Testis (tissue), 2 donors: ENCODE measurements at regions not wholly inside any gene's neighbourhood (a gene's known extent, or its start where the extent isn't known, plus 50 kb on each side); places are given as distances from the start of the nearest gene placed in this dataset.

Experiments
- DNase-seq: peaks from one replicate; pipeline ENCODE4 v3.0.0-alpha.2; 2019
- H3K27ac ChIP-seq, 2 donors: fragments of 200-600 bp; sonication (generic); one replicate each; pipeline ENCODE4 v1.5.1; 2019
- H3K27me3 ChIP-seq: fragments of 200-600 bp; sonication (generic); one replicate; pipeline ENCODE4 v1.5.1; 2019
- H3K36me3 ChIP-seq: fragments of 200-600 bp; sonication (generic); one replicate; pipeline ENCODE4 v1.5.1; 2017; ENCODE audit warnings: low read depth; ENCODE audit errors: missing control alignments
- H3K4me1 ChIP-seq: fragments of 200-600 bp; sonication (generic); one replicate; pipeline ENCODE4 v1.5.1; 2019
- H3K4me3 ChIP-seq, 2 donors: fragments of 200-600 bp; sonication (generic); one replicate each; pipeline ENCODE4 v1.5.1; 2017 to 2019
- H3K9me3 ChIP-seq: fragments of 200-600 bp; sonication (generic); one replicate; pipeline ENCODE4 v1.5.1; 2017
- POLR2A ChIP-seq: fragments of 450-650 bp; IDR thresholded peaks from one replicate; pipeline ENCODE4 v1.6.1; 2017; ENCODE audit warnings: antibody characterized with exemption, mild to moderate bottlenecking, moderate library complexity
- WGBS, 2 donors: methylation state at CpG; one replicate each; pipeline ENCODE4 v1.1.5; 2018; 5-methylcytosine and 5-hydroxymethylcytosine counted together
- intact Hi-C: fragments of 100-400 bp; cut with DNase I; formaldehyde crosslinking; loops from one replicate; pipeline ENCODE4 v1.15.1; 2023; ENCODE audit warnings: low total_unique reads
- TF ChIP-seq, protein P1 (sequence below), 3 experiments: fragments of 450-650 bp in 2 of 3; fragments of 200-600 bp in 1 of 3; sonication (generic) in 1 of 3; IDR thresholded peaks; one replicate each; pipeline ENCODE4 v1.5.1; 2016 to 2019; ENCODE audit warnings: antibody characterized with exemption in 3 of 3, mild to moderate bottlenecking in 2 of 3, moderate library complexity in 1 of 3

DNA sequence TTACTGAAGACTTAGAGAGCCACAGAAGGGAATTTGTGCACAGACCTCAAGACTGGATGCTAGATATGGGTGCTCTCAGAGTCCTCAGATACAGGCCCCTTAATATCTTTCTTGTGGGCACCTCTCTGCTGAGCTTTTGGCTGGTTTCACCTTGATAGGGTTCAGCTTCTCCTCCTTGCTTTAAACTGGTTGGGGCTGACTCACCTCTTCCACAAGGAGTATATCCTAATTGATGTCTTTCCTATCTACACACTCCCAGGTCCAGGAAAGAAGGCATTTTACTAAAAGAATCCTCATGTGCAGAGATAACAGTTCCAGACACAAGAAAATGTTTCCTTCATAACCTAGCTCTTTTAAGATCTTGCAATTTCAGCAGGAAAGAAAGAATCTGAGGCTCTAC lies 284.4 kb downstream of the NDFIP2 start:
- Histone ChIP-seq H3K27ac (no peak overlapping the region), H3K4me3 (no peak overlapping the region), H3K9me3 (no peaks in the 10 kb centered on the region), H3K36me3 (no peaks in the 10 kb centered on the region), H3K4me1 (no peaks in the 10 kb centered on the region), H3K27me3 (no peaks in the 10 kb centered on the region)
- intact Hi-C loops: no loop called here
- TF ChIP-seq, protein P1, sequence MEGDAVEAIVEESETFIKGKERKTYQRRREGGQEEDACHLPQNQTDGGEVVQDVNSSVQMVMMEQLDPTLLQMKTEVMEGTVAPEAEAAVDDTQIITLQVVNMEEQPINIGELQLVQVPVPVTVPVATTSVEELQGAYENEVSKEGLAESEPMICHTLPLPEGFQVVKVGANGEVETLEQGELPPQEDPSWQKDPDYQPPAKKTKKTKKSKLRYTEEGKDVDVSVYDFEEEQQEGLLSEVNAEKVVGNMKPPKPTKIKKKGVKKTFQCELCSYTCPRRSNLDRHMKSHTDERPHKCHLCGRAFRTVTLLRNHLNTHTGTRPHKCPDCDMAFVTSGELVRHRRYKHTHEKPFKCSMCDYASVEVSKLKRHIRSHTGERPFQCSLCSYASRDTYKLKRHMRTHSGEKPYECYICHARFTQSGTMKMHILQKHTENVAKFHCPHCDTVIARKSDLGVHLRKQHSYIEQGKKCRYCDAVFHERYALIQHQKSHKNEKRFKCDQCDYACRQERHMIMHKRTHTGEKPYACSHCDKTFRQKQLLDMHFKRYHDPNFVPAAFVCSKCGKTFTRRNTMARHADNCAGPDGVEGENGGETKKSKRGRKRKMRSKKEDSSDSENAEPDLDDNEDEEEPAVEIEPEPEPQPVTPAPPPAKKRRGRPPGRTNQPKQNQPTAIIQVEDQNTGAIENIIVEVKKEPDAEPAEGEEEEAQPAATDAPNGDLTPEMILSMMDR (IDR thresholded peaks at IDR 0.05): no peak
- no peak for TF ChIP-seq POLR2A
- DNase-seq: no peak

DNA sequence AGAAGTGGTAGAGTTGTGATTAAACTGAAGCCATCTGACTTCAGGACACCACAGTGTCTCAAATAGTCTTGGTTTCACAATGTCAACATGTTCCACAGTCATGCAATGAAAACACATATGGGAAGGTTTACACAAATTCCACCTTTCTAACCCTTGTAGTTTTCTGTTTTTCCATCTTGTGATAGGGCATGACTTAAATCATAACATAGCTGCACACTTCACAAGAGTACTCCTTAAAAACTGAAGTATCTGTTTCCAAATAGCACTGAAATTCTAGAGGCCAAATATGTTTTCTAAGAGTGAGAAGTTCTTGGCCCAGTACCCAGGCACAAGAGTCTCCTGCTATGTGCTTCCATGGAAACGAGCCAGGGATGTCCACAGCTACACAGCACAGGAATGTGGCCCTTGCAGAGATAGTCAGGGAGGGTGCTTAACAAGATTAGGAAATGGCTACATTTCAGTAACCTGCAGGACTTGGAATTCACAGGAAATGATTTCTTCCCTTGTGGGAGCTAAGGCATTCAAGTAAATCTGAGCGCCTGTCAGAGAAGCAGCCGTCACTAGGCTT lies 269.1 kb downstream of the NDFIP2 start:
- no peak for TF ChIP-seq POLR2A
- TF ChIP-seq, protein P1 (IDR thresholded peaks at IDR 0.05): no peak
- Histone ChIP-seq H3K27me3 (no peaks in the 10 kb centered on the region), H3K9me3 (no peaks in the 10 kb centered on the region), H3K36me3 (no peaks in the 10 kb centered on the region), H3K4me1 (peaks cover 12% of the 10 kb centered on the region), H3K4me3 (no peak overlapping the region), H3K27ac (no peak overlapping the region)
- 27 to 43% methylated on average over 3 of the region's 3 CpGs for WGBS, 2 donors
- intact Hi-C loops: no loop called here
- peak; percentile 86 for DNase-seq

DNA sequence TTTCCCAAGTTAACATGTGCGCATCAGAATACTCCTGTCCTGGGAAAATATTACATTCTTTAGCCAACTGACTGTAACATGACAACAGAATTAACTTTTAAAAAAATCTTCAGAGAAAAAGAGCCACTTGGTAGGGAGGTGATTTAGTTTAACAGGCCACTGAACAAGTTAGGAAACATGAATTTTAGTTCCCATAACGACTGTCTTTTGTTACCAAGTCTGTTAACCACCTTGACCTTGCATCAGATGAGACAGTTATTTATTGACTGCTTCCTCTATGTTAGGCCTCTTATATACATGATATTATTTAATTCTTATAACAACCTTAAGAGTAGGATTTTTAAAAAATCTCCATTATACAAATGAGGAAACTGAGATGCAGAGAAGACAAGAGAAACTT lies 268.6 kb downstream of the NDFIP2 start:
- TF ChIP-seq POLR2A: no peak
- TF ChIP-seq, protein P1 (IDR thresholded peaks at IDR 0.05): no peak
- no peak overlapping the region for H3K27ac ChIP-seq
- no peak overlapping the region for H3K4me3 ChIP-seq
- H3K4me1 ChIP-seq: peaks cover 12% of the 10 kb centered on the region
- WGBS, 2 donors: 64 to 65% methylated on average over 2 of the region's 2 CpGs
- DNase-seq: no peak
- intact Hi-C loops: no loop called here
- H3K27me3 ChIP-seq: no peaks in the 10 kb centered on the region
- no peaks in the 10 kb centered on the region for H3K9me3 ChIP-seq
- H3K36me3 ChIP-seq: no peaks in the 10 kb centered on the region

DNA sequence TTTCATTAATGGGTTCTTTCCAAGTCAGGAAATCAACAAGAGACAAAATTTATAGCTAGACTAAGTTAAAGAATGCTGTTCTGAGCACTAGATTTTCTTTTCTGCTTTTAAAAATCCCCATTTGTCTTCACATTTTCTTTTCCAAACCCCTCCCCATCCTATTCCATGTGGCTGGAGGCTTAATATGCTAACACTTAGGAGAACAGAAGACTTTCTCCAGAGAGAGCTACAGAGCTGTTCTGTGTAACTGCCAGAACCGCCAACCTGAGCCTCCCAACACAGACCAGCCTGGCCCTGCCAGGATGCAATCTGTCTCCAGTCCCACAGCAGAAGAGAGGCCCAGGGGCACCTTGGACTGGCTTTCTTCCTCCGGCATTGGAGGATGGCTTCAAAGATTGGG lies 264.1 kb downstream of the NDFIP2 start:
- H3K4me3 ChIP-seq: no peak overlapping the region
- no peak overlapping the region for H3K27ac ChIP-seq
- no peaks in the 10 kb centered on the region for H3K9me3 ChIP-seq
- TF ChIP-seq POLR2A: no peak
- TF ChIP-seq, protein P1 (IDR thresholded peaks at IDR 0.05): no peak
- H3K4me1 ChIP-seq: peaks cover 5% of the 10 kb centered on the region
- 65 to 76% methylated on average over 2 of the region's 2 CpGs for WGBS, 2 donors
- H3K36me3 ChIP-seq: no peaks in the 10 kb centered on the region
- no peaks in the 10 kb centered on the region for H3K27me3 ChIP-seq
- no peak for DNase-seq
- intact Hi-C loops: no loop called here

DNA sequence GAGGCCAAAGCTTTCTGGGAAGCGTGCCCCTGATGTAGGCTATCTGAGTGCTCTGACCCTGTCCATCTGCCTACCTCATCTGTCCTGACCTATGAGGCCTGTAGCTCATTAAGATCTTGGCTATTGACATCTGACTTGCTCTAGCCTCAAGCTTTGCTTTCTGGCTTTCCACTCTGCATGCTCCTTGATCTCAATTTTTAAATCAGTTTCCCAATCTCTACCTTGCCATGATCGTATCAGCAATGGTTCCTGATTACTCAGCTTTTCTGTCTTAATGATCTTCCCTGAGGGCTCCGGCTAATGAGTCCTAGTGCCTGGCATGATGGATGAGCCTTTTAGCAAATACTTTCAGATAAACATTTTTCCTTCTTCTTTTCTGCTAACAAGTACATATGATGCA lies 262.0 kb downstream of the NDFIP2 start:
- H3K4me3 ChIP-seq: no peak overlapping the region
- 94 to 95% methylated on average over 3 of the region's 3 CpGs for WGBS, 2 donors
- H3K9me3 ChIP-seq: no peaks in the 10 kb centered on the region
- no peak overlapping the region for H3K27ac ChIP-seq
- H3K4me1 ChIP-seq: no peaks in the 10 kb centered on the region
- TF ChIP-seq, protein P1 (IDR thresholded peaks at IDR 0.05): no peak
- no peak for TF ChIP-seq POLR2A
- intact Hi-C loops: no loop called here
- no peak for DNase-seq
- H3K36me3 ChIP-seq: no peaks in the 10 kb centered on the region
- H3K27me3 ChIP-seq: no peaks in the 10 kb centered on the region
